GM23248 (cell line): ENCODE measurements at regions not wholly inside any gene's neighbourhood (a gene's known extent, or its start where the extent isn't known, plus 50 kb on each side); places are given as distances from the start of the nearest gene placed in this dataset.

ENCODE experiments used
- DNase-seq: peaks from one replicate; pipeline ENCODE4 v3.0.0-alpha.2; 2015
- H2AFZ ChIP-seq: fragments of 200-600 bp; sonication (generic); 2 replicates; pipeline ENCODE4 v1.6.1; 2016; ENCODE audit warnings: antibody characterized with exemption
- H3F3A ChIP-seq: fragments of 200-600 bp; sonication (generic); 2 replicates; pipeline ENCODE4 v1.6.1; 2016; ENCODE audit warnings: mild to moderate bottlenecking, antibody characterized with exemption, mixed run types; ENCODE audit not compliant: insufficient read depth
- H3K27ac ChIP-seq: fragments of 200-600 bp; sonication (generic); 2 replicates; pipeline ENCODE4 v1.5.1; 2016; ENCODE audit warnings: mild to moderate bottlenecking
- H3K27me3 ChIP-seq: fragments of 200-600 bp; sonication (generic); replicated peaks from 2 replicates; pipeline ENCODE4 v1.6.1; 2016; ENCODE audit warnings: mild to moderate bottlenecking; ENCODE audit not compliant: insufficient read depth
- H3K36me3 ChIP-seq: fragments of 200-600 bp; sonication (generic); 2 replicates; pipeline ENCODE4 v1.6.1; 2016; ENCODE audit warnings: low read depth, mild to moderate bottlenecking
- H3K4me1 ChIP-seq: fragments of 200-600 bp; sonication (generic); 2 replicates; pipeline ENCODE4 v1.6.1; 2016; ENCODE audit warnings: mild to moderate bottlenecking; ENCODE audit not compliant: insufficient read depth
- H3K4me2 ChIP-seq: fragments of 200-600 bp; sonication (generic); one replicate; pipeline ENCODE4 v1.6.1; 2016; ENCODE audit warnings: mild to moderate bottlenecking; ENCODE audit not compliant: unreplicated experiment
- H3K4me3 ChIP-seq: fragments of 200-600 bp; sonication (generic); 2 replicates; pipeline ENCODE4 v1.5.1; 2016; ENCODE audit warnings: mild to moderate bottlenecking
- H3K79me2 ChIP-seq: fragments of 200-600 bp; sonication (generic); 2 replicates; pipeline ENCODE4 v1.6.1; 2016; ENCODE audit warnings: mild to moderate bottlenecking; ENCODE audit not compliant: insufficient read depth
- H3K9ac ChIP-seq: fragments of 200-600 bp; sonication (generic); 2 replicates; pipeline ENCODE4 v1.6.1; 2016; ENCODE audit warnings: mild to moderate bottlenecking
- H3K9me2 ChIP-seq: fragments of 200-600 bp; sonication (generic); 2 replicates; pipeline ENCODE4 v1.6.1; 2016; ENCODE audit warnings: mixed run types, mild to moderate bottlenecking, moderate library complexity; ENCODE audit not compliant: insufficient read depth
- H3K9me3 ChIP-seq: fragments of 200-600 bp; sonication (generic); one replicate; pipeline ENCODE4 v1.6.1; 2017; ENCODE audit warnings: low read depth
- H4K20me1 ChIP-seq: fragments of 200-600 bp; sonication (generic); 2 replicates; pipeline ENCODE4 v1.6.0; 2016; ENCODE audit not compliant: insufficient read depth
- EZH2 ChIP-seq: fragments of 200-600 bp; sonication (generic); IDR thresholded peaks from 2 replicates; pipeline ENCODE4 v1.6.1; 2018; ENCODE audit warnings: antibody characterized with exemption, mild to moderate bottlenecking; ENCODE audit not compliant: insufficient read depth, poor library complexity, severe bottlenecking
- EZH2phosphoT487 ChIP-seq: fragments of 200-600 bp; sonication (generic); IDR thresholded peaks from 2 replicates; pipeline ENCODE4 v1.6.1; 2018; ENCODE audit warnings: antibody characterized with exemption, moderate library complexity, mild to moderate bottlenecking, low read depth; ENCODE audit not compliant: insufficient read depth
- WGBS, 2 experiments: methylation state at CpG; one replicate each; pipeline ENCODE4 v1.1.6; 2015 to 2017; ENCODE audit warnings: low lambda C conversion rate in 2 of 2, low coverage in 1 of 2; ENCODE audit errors: missing lambda C conversion rate in 2 of 2; 5-methylcytosine and 5-hydroxymethylcytosine counted together
- in situ Hi-C: fragments of 300-500 bp; cut with MboI; formaldehyde crosslinking; loops from 2 replicates; pipeline ENCODE4 v1.15.0; 2020

- Histone ChIP-seq H3K9me3 (no peaks in the 10 kb centered on the region), H3K4me2 (no peak overlapping the region), H3K79me2 (no peaks in the 10 kb centered on the region), H3F3A (no peaks in the 10 kb centered on the region), H4K20me1 (no peaks in the 10 kb centered on the region), H3K4me1 (no peaks in the 10 kb centered on the region), H2AFZ (no peak overlapping the region), H3K4me3 (no peak overlapping the region), H3K9me2 (no peaks in the 10 kb centered on the region), H3K27ac (no peak overlapping the region), H3K27me3 (no peaks in the 10 kb centered on the region), H3K36me3 (no peaks in the 10 kb centered on the region), H3K9ac (no peak overlapping the region)
- 19 to 50% methylated on average over 2 of the region's 2 CpGs for WGBS, 2 experiments
- DNase-seq: no peak
- TF ChIP-seq EZH2phosphoT487: no peak
- no peak for TF ChIP-seq EZH2
- in situ Hi-C loops: no loop called here
Measured at GRCh38 chrX:116823677-116824076, 360.9 kb upstream of the CT83 start.

GRCh38 chrX:116806288-116806802 lies 343.6 kb upstream of the CT83 start:
- Histone ChIP-seq H4K20me1 (no peaks in the 10 kb centered on the region), H3K4me1 (no peaks in the 10 kb centered on the region), H3K79me2 (no peaks in the 10 kb centered on the region), H3K9me2 (no peaks in the 10 kb centered on the region), H3F3A (no peaks in the 10 kb centered on the region), H3K9ac (no peak overlapping the region), H3K27me3 (no peaks in the 10 kb centered on the region), H3K27ac (no peak overlapping the region), H3K36me3 (no peaks in the 10 kb centered on the region), H3K4me3 (no peak overlapping the region), H3K4me2 (no peak overlapping the region), H2AFZ (no peak overlapping the region), H3K9me3 (no peaks in the 10 kb centered on the region)
- WGBS, 2 experiments: 67 to 80% methylated on average over 1 of the region's 1 CpG
- TF ChIP-seq EZH2phosphoT487: no peak
- TF ChIP-seq EZH2: no peak
- in situ Hi-C loops: no loop called here
- no peak for DNase-seq

- H3F3A ChIP-seq: no peaks in the 10 kb centered on the region
- no peak overlapping the region for H3K4me2 ChIP-seq
- TF ChIP-seq EZH2phosphoT487 (no peak), EZH2 (no peak)
Measured at GRCh38 chrX:116801943-116802342, 339.2 kb upstream of the CT83 start.

DNA sequence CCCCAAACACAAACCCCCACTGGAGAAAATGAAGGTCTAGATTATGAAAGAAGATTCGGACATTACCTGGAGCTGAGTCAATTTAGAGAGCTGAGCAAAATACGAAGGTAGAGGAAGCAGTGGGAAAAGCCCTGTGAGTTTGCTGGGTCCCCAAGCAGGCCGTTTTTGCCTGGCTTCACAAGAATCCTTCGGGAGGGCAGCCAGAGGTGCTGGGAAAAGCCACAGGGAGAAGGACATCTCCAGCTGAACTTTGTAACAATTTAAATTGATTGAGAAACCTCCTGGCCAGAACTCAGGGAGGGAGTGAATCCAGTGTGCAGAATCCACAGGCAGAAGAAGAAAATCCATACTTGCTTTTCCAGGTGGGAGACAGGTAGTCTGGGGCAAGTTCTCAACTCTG lies 319.1 kb upstream of the CT83 start:
- DNase-seq: no peak
- no peaks in the 10 kb centered on the region for H3K79me2 ChIP-seq
- no peaks in the 10 kb centered on the region for H3F3A ChIP-seq
- H3K36me3 ChIP-seq: no peaks in the 10 kb centered on the region
- no peaks in the 10 kb centered on the region for H3K27me3 ChIP-seq
- 13 to 15% methylated on average over 3 to 4 of the region's 4 CpGs for WGBS, 2 experiments
- H4K20me1 ChIP-seq: no peaks in the 10 kb centered on the region
- H3K9me3 ChIP-seq: no peaks in the 10 kb centered on the region
- H3K4me1 ChIP-seq: no peaks in the 10 kb centered on the region
- in situ Hi-C loops: no loop called here
- no peak overlapping the region for H3K4me2 ChIP-seq
- H3K9me2 ChIP-seq: no peaks in the 10 kb centered on the region
- H2AFZ ChIP-seq: no peak overlapping the region
- H3K4me3 ChIP-seq: no peak overlapping the region
- no peak overlapping the region for H3K27ac ChIP-seq
- TF ChIP-seq EZH2phosphoT487 (no peak), EZH2 (no peak)
- no peak overlapping the region for H3K9ac ChIP-seq

More at GRCh38 chrX:116801943-116802342, 339.2 kb upstream of the CT83 start:
- H3K79me2 ChIP-seq: no peaks in the 10 kb centered on the region
- no peak overlapping the region for H2AFZ ChIP-seq
- H3K27me3 ChIP-seq: no peaks in the 10 kb centered on the region
- no peaks in the 10 kb centered on the region for H4K20me1 ChIP-seq
- H3K27ac ChIP-seq: no peak overlapping the region
- in situ Hi-C loops: no loop called here
- no peaks in the 10 kb centered on the region for H3K9me3 ChIP-seq
- no peaks in the 10 kb centered on the region for H3K4me1 ChIP-seq
- no peak for DNase-seq
- no peaks in the 10 kb centered on the region for H3K9me2 ChIP-seq
- H3K4me3 ChIP-seq: no peak overlapping the region
- H3K9ac ChIP-seq: no peak overlapping the region
- no peaks in the 10 kb centered on the region for H3K36me3 ChIP-seq

GRCh38 chrX:116757491-116757890 lies 294.7 kb upstream of the CT83 start:
- H3K4me1 ChIP-seq: no peaks in the 10 kb centered on the region
- H3K27me3 ChIP-seq: no peaks in the 10 kb centered on the region
- no peaks in the 10 kb centered on the region for H3K9me2 ChIP-seq
- H4K20me1 ChIP-seq: no peaks in the 10 kb centered on the region
- no peak overlapping the region for H3K9ac ChIP-seq
- H3K4me2 ChIP-seq: no peak overlapping the region
- H3K79me2 ChIP-seq: no peaks in the 10 kb centered on the region
- H3K27ac ChIP-seq: no peak overlapping the region
- in situ Hi-C loops: no loop called here
- no peak for DNase-seq
- H3F3A ChIP-seq: no peaks in the 10 kb centered on the region
- no peak for TF ChIP-seq EZH2
- no peak overlapping the region for H3K4me3 ChIP-seq
- H3K36me3 ChIP-seq: no peaks in the 10 kb centered on the region
- no peak overlapping the region for H2AFZ ChIP-seq
- H3K9me3 ChIP-seq: no peaks in the 10 kb centered on the region
